WI38 (cell line): ENCODE measurements at regions not wholly inside any gene's neighbourhood (a gene's known extent, or its start where the extent isn't known, plus 50 kb on each side); places are given as distances from the start of the nearest gene placed in this dataset.
A peak's percentile ranks its signal among the peaks of the same experiment; 100 is the strongest.

ENCODE experiments used
- H3K4me3 ChIP-seq: 2 replicates; pipeline ENCODE4 v1.5.1; 2011; ENCODE audit warnings: low read depth, mild to moderate bottlenecking, control low read depth, low read length
- CTCF ChIP-seq: IDR thresholded peaks from 2 replicates; pipeline ENCODE4 v1.5.1; 2012; ENCODE audit warnings: low read depth, mild to moderate bottlenecking, control low read depth, low read length

GRCh38 chr4:138028923-138029322 is 213.2 kb downstream of the SLC7A11 start:
- TF ChIP-seq CTCF = no peak
- H3K4me3 ChIP-seq = no peak overlapping the region

GRCh38 chr4:138021139-138021830 is 220.9 kb downstream of the SLC7A11 start:
- TF ChIP-seq CTCF = no peak
- H3K4me3 ChIP-seq = no peak overlapping the region

- no peak for TF ChIP-seq CTCF
Measured at GRCh38 chr4:138014590-138015288, 227.4 kb downstream of the SLC7A11 start.

GRCh38 chr4:138013625-138014024 is 228.5 kb downstream of the SLC7A11 start:
- no peak for TF ChIP-seq CTCF

More at GRCh38 chr4:138014590-138015288, 227.4 kb downstream of the SLC7A11 start:
- no peak overlapping the region for H3K4me3 ChIP-seq

GRCh38 chr4:138010639-138011038 is 231.5 kb downstream of the SLC7A11 start:
- TF ChIP-seq CTCF = no peak
- H3K4me3 ChIP-seq = no peak overlapping the region

More at GRCh38 chr4:138013625-138014024, 228.5 kb downstream of the SLC7A11 start:
- no peak overlapping the region for H3K4me3 ChIP-seq

GRCh38 chr4:138007572-138007971 is 234.6 kb downstream of the SLC7A11 start:
- no peak overlapping the region for H3K4me3 ChIP-seq
- TF ChIP-seq CTCF = peak; percentile 21; the same call in 1 of the 2 replicates

- H3K4me3 ChIP-seq = no peak overlapping the region
- TF ChIP-seq CTCF = no peak
Measured at GRCh38 chr4:138005486-138005885, 236.7 kb downstream of the SLC7A11 start.
